ENCODE measurements at regions not wholly inside any gene's neighbourhood (a gene's known extent, or its start where the extent isn't known, plus 50 kb on each side); places are given as distances from the start of the nearest gene placed in this dataset.

DNA sequence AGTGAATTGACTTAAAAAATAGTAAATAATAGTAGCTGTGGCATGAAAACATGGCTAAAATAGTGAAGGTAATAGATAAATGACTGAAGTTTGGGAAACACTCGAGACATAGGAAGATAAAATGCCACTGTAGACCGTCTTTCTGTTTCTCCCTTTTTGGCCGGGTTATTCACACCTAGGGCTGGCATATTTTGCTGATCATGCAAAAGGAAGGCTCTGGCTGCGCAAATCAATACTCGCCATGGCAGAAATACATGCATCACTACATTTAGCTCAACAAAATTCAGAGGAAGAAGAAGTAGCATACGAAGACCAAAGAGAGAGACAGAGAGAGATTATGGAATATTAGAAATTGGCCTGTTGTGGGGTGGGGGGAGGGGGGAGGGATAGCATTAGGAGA lies 242.2 kb upstream of the KBTBD8 start:
- TF ChIP-seq, protein P1, sequence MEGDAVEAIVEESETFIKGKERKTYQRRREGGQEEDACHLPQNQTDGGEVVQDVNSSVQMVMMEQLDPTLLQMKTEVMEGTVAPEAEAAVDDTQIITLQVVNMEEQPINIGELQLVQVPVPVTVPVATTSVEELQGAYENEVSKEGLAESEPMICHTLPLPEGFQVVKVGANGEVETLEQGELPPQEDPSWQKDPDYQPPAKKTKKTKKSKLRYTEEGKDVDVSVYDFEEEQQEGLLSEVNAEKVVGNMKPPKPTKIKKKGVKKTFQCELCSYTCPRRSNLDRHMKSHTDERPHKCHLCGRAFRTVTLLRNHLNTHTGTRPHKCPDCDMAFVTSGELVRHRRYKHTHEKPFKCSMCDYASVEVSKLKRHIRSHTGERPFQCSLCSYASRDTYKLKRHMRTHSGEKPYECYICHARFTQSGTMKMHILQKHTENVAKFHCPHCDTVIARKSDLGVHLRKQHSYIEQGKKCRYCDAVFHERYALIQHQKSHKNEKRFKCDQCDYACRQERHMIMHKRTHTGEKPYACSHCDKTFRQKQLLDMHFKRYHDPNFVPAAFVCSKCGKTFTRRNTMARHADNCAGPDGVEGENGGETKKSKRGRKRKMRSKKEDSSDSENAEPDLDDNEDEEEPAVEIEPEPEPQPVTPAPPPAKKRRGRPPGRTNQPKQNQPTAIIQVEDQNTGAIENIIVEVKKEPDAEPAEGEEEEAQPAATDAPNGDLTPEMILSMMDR (conservative IDR thresholded peaks at IDR 0.05), result no peak
- TF ChIP-seq EZH2 (IDR thresholded peaks at IDR 0.05; ENCODE audit: low read depth), result no peak
